WTC11 (cell line): ENCODE measurements at regions not wholly inside any gene's neighbourhood (a gene's known extent, or its start where the extent isn't known, plus 50 kb on each side); places are given as distances from the start of the nearest gene placed in this dataset.

ENCODE experiments used
- CBFB ChIP-seq: sonication (generic); formaldehyde crosslinking; IDR thresholded peaks from 2 replicates; pipeline ENCODE4 v1.8.1; 2022; ENCODE audit warnings: mild to moderate bottlenecking, low read depth, missing genetic modification reagents
- TF ChIP-seq, protein P1 (sequence below): sonication (generic); formaldehyde crosslinking; IDR thresholded peaks from 2 replicates; pipeline ENCODE4 v1.8.1; 2023; ENCODE audit warnings: mild to moderate bottlenecking, missing genetic modification reagents, moderate library complexity
- TF ChIP-seq, protein P2 (sequence below): fragments of 200-600 bp; IDR thresholded peaks from 2 replicates; pipeline ENCODE4 v1.8.0; 2022; ENCODE audit warnings: antibody characterized with exemption

DNA sequence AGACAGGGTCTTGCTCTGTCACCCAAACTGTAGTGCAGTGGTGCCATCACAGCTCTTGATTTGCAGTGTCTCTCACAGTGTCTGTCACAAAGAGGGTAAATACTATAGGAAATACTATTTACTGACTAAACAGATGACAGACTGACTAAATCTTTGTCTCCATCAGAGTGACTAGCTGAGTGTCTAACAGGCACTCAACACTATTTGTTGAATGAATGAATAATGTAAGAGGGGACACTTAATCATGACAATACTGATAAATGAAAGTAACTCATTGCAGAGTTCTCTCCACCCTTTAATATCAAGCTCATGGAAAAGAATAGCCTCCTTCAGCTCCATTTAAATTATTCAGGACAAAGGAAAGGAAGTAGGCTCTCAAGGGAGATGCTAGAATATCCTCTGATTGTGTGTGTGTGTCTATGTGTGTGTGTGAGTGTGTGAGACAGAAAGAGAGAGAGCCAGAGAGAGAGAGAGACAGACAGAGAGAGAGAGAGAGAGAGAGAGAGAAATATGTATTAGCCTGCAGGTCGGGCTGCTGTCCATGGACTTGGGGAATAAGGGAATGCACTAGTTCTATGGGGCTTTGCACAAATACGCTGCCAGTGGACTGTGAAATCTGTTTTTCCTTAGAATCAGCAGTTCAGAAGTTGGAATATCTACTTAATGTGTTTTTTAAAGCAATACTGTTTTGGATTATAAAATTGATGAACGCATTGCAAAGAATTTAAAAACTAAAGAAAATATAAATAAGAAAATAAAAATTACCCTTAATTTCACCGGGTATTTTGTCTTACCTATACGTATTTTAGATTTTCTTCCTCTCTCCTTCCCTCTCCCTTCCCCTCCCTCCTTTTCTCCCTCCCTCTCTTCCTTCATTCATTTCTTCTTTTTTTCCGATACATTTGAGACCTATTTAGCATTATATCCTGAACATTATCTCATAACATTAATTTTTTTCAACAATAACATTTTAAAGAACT lies 132.9 kb upstream of the LRIG1 start:
- TF ChIP-seq CBFB (CRISPR knock-in tag), result no peak
- TF ChIP-seq, protein P1, sequence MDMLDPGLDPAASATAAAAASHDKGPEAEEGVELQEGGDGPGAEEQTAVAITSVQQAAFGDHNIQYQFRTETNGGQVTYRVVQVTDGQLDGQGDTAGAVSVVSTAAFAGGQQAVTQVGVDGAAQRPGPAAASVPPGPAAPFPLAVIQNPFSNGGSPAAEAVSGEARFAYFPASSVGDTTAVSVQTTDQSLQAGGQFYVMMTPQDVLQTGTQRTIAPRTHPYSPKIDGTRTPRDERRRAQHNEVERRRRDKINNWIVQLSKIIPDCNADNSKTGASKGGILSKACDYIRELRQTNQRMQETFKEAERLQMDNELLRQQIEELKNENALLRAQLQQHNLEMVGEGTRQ (CRISPR knock-in tag), result no peak
- TF ChIP-seq, protein P2, sequence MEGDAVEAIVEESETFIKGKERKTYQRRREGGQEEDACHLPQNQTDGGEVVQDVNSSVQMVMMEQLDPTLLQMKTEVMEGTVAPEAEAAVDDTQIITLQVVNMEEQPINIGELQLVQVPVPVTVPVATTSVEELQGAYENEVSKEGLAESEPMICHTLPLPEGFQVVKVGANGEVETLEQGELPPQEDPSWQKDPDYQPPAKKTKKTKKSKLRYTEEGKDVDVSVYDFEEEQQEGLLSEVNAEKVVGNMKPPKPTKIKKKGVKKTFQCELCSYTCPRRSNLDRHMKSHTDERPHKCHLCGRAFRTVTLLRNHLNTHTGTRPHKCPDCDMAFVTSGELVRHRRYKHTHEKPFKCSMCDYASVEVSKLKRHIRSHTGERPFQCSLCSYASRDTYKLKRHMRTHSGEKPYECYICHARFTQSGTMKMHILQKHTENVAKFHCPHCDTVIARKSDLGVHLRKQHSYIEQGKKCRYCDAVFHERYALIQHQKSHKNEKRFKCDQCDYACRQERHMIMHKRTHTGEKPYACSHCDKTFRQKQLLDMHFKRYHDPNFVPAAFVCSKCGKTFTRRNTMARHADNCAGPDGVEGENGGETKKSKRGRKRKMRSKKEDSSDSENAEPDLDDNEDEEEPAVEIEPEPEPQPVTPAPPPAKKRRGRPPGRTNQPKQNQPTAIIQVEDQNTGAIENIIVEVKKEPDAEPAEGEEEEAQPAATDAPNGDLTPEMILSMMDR, result no peak
